Renal cortical epithelial cell (primary cell): ENCODE measurements at regions not wholly inside any gene's neighbourhood (a gene's known extent, or its start where the extent isn't known, plus 50 kb on each side); places are given as distances from the start of the nearest gene placed in this dataset.

ENCODE experiments used
- DNase-seq: peaks from one replicate; pipeline ENCODE4 v3.0.0-alpha.2; 2011; ENCODE audit warnings: low read depth

- DNase-seq: peak; percentile 56
Observed at GRCh38 chr22:42180349-42180842, 49.8 kb upstream of the CYP2D6 start.
